GM12873 (cell line): ENCODE measurements at regions not wholly inside any gene's neighbourhood (a gene's known extent, or its start where the extent isn't known, plus 50 kb on each side); places are given as distances from the start of the nearest gene placed in this dataset.

Experiments used
- CTCF ChIP-seq: IDR thresholded peaks from 2 replicates; pipeline ENCODE4 v1.5.1; 2012; ENCODE audit warnings: low read depth, mild to moderate bottlenecking, moderate library complexity, low read length, control low read depth; ENCODE audit not compliant: insufficient read depth; ENCODE audit errors: missing control alignments

DNA sequence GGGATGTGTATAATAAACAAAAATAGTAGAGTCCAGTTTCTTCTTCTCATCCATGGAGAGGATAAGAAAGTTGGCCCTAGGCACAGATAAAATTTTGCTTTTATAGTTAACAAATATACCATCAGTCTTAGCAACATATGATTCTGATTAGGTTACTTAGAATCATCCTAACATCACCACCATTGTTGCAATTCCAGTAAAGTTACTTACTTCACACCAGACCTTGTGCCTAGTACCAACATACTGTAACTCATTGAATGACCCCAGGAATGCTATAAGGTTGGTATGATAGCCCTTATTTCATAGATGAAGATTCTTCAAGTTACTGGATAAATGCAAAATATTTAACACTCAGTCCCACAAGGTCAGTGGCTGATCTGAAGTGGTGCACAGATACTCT is 183.8 kb upstream of the ATP2B1 start:
- no peak for TF ChIP-seq CTCF

DNA sequence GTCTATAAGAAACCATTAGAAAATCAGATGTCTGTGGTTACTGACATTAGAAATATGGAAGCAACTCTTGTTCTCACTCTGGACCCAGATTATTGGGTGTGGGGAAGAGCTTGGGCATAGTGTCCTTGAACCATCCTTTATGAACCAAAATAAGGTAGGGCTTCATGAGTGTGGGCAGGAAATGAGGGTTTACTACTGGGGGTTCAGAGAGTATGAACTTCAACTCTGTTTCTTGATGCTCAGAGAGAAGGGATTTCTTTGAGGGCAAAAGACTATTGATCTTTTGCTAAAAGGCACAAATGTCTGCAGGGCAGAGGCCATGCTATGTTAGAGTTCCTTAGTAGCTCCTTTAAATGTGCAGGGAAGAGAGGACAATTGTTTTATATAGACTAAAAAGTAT is 183.3 kb upstream of the ATP2B1 start:
- TF ChIP-seq CTCF = no peak

DNA sequence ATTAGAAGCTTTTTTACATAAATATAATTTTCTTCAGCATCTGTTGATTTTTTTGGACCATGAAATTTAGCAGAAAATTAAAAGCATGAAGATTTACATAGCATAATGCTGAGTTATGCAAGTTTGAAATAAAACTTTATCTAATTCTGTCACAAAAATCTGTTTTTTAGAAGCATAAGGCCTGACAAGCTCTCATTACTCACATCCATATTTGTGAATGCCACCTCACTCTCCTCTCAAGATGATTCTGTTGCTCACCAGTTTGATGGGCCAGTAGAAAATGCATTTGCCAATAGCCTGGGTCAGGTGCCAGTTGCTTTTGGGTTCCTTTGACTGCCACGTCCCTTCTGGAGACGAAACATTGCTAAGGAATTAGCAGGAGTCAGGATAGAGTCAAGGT is 181.5 kb upstream of the ATP2B1 start:
- no peak for TF ChIP-seq CTCF

DNA sequence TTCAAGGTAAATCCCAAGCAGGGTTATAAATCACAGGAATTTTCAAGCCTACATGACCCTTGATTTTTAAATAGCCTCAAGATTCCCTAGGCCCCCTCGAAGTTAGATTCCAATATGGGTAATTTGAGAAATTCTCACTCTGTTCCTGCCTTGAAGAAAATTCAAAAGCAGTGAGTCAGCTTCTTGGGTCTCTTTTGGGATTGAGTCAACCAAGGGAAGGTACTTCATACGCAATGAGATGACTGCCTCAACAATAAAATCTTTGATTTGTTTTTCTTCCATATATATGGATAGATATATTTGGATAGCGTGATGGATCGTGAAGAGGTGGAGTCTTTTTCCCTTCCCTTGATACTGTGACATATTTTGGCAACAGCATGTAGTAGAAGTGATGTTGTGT is 180.4 kb upstream of the ATP2B1 start:
- no peak for TF ChIP-seq CTCF

- TF ChIP-seq CTCF = no peak
Measured at GRCh38 chr12:89884952-89885351, 176.3 kb upstream of the ATP2B1 start.

GRCh38 chr12:89884416-89884898 is 175.8 kb upstream of the ATP2B1 start:
- TF ChIP-seq CTCF = no peak

- TF ChIP-seq CTCF = no peak
Measured at GRCh38 chr12:89883630-89884389, 175.2 kb upstream of the ATP2B1 start.
